ENCODE measurements at regions not wholly inside any gene's neighbourhood (a gene's known extent, or its start where the extent isn't known, plus 50 kb on each side); places are given as distances from the start of the nearest gene placed in this dataset.

DNA sequence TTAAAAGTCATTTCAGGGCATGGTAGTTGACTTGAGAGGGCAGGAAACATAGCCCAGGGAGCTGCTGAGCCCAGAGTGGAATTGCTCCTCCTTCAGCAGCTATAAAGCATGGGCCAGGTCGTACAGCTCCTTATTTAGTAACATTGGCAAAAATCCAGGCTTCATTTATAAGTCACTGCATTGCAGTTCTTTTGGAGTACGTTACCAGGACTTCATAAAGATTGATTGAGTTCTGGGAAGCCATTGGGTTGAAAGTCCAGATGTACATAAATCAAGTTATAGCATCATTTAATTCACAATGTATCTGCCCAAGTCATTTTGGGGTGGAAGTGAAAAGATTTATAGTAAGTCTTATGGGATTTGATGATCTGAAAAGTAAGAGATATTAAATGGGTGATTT, 53.0 kb upstream of the ANKEF1 start:
- no peak for DNase-seq (ENCODE audit: low spot score)

DNA sequence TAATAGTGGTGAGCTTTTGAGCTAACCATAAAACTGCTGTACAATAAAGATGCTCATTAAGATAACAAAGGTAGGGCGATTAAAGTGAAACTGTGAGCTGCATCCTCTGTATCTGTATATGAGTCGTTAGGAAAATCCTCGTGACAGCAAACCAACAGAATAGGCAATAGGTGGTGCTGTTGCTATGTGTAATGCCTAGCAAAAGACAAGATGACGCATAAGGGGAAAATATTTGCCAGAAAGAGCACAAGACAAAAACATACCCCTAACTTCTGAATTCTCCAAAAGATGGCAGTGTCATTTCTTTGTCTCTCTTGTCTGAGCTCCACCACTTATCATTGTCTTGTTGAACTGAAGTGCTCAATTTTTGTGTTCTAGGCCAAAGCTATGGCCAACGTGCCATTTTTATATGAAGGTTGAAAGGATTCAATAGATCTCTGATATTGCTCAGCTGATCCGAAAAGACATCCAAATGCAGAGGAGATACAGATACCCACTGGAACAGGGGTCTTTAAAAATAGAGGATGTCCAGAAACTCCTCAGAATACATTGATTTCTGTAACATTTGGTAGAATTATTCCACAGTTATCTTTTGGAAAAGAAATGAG, 56.3 kb upstream of the ANKEF1 start:
- peak; percentile 50 for DNase-seq (ENCODE audit: low spot score)

DNA sequence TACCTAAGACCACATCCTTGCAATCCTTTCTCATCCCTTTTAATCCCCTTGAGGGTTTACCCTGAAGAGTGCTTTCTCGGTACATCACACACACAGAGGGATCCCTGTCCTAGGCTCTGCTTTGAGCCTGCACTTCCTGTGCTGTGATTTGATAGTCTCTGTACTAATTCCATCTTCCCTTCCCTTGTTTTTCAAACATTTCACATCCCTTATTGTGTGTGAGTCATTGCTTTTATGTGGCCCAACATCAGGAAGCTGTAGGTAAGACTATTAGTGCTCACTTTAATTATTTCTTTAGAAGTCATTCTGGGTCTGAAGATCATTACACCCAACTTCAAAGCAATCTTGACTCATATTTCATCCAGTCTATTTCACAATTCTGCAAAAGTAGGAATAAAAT, 57.2 kb upstream of the ANKEF1 start:
- no peak for DNase-seq (ENCODE audit: low spot score)

DNA sequence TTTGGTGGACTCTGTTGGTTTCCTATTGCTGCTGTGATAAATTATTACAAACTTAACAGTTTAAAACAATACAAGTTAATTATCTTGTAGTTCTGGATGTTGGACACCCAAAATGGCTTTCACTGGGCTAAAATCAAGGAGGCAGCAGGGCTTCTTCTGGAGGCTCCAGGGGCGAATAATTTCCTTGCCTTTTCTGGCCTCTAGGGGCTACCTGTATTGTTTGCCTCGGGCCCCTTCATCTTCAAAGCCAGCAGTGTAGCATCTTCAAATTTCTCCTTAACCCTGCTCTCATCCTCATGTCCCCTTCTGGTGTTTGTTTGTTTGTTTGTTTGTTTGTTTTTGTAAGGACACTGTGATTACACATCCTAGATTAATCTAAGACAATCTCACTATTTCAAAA, 60.5 kb upstream of the ANKEF1 start:
- DNase-seq (ENCODE audit: low spot score): no peak

DNA sequence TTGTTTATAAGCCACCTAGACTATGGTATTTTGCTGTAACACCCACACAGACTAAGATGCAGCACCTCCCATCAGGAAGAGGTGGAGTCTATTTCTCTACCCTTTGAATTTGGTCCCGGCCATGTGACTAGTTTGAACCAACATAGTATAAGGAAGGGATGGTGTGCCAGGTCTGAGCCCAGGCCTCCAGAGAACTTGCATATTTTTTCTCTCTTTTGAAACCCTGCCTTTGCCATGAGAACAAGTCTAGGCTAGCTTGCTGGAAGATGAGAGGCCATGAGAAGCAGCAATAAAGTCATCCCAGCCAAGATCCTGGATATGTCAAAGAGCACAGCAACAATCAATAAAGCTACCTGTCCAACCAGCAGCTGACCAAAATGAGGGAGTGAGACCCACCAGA, 63.0 kb upstream of the ANKEF1 start:
- DNase-seq (ENCODE audit: low spot score): no peak

DNA sequence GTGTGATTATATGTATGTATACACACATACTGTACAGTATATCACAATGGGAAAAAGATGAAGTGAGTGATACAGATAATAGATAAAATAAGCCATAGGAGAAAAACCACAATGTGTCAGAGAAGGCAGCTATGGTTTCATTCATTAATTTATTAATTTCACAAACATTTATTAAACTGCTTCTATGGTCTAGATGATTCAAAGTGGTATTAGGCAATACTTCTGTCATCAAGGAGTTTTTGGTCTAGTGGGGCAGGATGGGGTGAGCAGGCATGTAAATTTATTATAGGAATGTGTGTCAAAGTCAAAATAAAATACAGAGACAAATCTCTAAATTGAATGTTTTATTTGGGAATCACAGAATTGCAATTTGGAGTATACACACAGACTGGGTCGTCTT, 65.2 kb upstream of the ANKEF1 start:
- DNase-seq (ENCODE audit: low spot score): no peak

DNA sequence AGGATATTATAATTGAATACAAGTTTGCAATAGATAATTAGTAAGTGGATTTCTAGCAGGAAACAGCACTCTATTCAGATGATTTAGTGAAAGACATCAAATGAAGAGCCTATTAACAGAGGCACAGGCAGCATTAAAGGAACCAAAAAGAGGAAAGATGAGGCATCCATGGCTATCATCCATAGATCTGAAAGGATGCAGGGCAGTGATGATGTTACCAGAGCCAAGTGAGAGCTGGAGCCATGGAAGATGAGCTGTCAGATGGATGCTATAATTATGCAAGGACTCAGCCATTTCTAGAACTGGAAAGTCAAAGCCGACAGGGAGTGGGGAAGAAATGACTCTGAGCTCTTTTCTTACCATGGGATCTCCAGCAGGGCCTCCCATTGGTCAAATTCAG, 66.8 kb upstream of the ANKEF1 start:
- DNase-seq (ENCODE audit: low spot score): no peak

DNA sequence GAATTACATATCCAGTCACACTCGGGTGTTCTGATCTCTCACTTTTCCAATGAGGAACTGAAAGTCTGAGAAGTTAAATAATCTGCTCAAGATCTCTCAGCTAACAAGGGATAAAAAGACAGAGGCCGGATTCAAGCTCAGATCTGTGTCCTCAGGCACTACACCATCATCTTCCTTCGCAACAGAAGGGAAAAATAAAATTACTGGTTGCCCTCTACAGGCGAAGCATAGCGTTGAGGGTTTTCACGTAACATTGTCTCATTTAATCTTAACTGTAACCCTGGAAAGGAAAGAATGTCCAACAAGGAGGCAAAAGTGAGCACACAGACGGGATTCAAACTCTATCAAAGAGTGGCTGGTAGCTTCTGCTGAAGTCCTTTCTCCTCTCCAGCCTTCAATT, 67.8 kb upstream of the ANKEF1 start:
- DNase-seq (ENCODE audit: low spot score): peak; percentile 30

DNA sequence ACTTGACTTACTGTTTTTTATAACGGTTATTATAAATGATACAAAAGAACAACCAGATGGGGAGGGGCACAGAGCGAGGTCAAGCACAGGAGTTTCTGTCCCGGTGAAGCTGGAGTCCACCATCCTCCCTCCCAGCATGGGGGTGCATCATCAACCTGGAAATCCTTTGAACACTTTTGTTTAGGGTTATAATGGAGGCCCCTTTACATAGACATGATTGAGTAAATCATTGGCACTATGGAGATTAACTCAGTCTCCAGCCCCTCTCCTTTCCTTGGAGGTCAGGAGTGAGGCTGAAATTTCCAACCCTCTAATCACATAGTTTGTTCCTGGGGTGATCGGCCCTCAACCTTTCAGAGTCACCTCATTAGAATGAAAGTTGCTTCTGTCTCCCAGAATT, 71.8 kb upstream of the ANKEF1 start:
- DNase-seq (ENCODE audit: low spot score): no peak

DNA sequence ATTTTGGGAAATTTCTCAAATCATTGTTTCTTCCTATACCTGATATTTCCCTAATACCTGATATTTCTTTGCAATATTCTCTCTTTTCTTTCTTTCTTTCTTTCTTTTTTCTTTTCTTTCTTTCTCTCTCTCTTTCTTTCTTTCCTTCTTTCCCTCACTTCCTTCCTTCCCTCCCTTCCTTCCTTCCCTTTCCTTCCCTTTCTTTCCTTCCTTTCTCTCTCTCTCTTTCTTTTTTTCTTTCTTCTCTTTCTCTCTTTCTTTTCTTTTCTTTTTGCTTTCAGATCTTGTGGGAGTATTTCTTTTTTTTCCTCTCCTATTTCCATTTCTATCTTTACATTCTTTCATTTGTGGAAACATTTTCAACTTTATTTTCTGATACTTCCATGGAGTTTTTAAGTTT, 76.1 kb upstream of the ANKEF1 start:
- DNase-seq (ENCODE audit: low spot score): no peak

DNA sequence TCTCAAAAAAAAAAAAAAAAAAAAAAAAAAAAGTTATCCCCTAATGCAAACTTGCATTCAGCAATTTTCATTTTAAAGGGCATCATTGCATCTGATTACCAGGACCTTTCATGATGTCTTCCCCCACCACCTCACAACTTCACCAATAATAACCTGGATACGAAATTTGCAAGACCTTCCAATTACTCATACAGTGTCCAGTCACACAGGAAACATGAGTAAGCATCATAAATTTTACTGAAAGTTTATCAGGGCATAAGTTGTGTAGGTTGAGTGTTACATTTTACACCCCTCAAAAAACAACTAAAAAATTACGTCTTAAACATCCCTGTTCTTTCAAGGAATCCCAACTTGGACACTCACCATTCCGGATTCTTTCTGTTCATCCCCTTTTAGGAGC, 79.1 kb upstream of the ANKEF1 start:
- no peak for DNase-seq (ENCODE audit: low spot score)

DNA sequence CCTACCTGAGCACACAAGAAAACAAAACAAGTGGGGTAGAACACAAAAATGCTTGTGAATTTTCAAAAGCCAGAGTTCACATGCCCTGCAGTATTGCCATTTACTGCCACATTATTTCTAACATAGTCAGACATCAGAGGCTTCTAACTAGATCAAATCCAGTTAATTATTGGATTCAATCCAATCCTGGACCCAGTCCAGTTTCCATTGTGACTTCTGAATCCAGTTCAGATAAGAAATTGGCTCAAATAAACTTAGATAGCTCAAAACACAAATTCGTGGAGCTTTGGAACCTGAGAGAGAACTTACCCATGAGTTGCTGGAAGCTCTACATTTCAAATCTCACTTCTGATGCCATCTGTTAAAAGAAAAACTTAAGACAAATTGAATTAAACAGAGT, 85.2 kb upstream of the ANKEF1 start:
- DNase-seq (ENCODE audit: low spot score): no peak

DNA sequence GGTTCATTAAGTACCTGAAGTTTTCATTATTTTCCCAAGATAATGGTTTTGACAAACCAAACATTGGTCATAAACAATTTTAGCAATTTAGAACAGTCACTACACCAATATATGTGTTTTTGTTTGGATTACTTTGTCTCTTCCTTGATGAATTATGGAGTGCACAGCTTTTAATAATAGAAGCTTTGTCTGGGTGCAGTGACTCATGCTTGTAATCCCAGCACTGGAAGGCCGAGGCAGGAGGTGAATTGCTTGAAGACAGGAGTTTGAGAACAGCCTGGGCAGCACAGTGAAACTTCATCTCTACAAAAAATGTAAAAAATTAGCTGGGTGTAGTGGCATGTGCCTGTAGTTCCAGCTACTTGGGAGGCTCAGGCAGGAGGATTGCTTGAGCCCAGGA, 89.4 kb upstream of the ANKEF1 start:
- DNase-seq (ENCODE audit: low spot score): no peak

DNA sequence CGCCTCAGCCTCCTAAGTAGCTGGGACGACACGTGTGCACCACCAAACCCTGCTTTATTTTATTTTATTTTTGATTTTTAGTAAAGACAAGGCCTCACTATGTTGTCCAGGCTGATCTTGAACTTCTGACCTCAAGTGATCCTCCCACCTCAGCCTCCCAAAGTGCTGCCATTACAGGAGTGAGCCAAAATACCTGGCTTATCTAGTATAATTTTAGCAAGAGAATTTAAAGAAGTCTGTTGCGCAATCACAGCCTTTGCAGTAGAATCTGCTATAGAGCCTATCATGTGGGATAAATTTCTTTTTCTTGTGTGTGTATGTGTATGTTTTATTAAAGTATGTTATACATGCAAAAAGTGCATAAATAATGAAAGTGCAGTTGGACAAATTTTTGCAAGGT, 92.1 kb upstream of the ANKEF1 start:
- no peak for DNase-seq (ENCODE audit: low spot score)

DNA sequence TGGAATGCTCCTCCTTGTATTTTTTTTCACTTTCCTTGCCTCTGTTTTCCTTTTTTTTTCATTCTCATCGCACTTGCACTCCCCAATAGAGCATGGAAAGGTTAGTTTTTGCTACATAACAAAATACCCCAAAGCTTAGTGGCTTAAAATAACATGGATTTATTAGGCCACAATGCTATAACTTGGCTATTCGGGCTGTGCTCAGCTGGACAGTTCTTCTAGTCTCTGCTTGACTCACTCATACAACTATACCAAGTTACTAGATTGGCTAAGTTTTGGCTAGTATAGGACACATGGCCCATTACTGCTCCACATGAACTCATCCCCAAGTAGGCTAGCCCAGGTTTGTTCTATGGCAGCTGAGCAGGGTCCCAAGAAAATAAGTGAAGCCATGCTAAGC, 94.5 kb upstream of the ANKEF1 start:
- DNase-seq (ENCODE audit: low spot score): no peak

DNA sequence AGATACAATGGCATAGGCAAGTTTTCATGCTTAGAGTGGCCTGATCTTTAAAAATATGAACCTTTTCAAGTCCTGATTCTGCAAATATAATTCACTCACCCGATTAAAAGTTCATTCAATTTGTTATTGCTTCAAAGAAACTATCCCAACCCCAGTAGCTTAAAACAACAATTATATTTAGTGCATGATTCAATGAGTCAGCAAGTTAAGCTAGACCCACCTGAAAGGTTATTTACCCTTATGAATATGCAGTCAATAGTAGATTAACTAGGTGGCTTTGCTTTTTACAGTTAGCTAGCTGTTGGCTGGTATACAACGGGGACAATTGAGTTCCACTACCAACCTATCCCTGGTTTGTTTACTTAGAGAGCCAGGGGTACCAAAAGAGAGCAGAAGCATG, 95.6 kb upstream of the ANKEF1 start:
- no peak for DNase-seq (ENCODE audit: low spot score)

DNA sequence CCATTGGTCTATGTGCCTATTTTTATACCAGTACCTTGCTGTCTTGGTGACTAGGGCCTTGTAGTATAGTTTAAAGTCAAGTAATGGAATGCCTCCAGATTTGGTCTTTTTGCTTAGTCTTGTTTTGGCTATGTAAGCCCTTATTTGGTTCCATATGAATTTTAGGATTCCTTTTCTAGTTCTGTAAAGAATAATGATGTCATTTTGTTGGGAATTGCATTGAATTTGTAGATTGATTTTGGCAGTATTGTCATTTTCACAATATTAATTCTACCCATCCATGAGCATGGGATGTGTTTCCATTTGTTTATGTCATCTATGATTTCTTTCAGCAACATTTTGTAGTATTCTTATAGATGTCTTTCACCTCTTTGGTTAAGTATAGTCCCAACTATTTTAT, 96.4 kb upstream of the PAK5 start:
- DNase-seq (ENCODE audit: low spot score): no peak

DNA sequence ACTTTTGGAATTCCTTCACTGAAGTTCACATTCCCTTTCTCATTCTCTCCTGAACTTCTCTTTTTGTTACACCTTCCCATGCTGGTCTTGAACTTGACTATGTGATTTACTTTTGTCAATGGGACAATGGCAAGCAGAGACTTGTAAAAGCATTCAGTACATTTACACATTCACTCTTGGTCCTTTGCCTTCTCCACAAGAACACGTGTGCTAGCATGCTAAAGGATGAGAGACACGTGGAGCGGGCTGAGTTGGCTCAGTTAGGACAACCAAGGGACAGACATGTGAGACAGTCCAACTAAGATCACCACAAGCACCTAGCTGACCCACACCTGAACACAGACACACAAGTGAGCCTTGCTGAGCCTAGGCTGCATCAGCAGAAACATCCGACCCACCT, 91.3 kb upstream of the PAK5 start:
- no peak for DNase-seq (ENCODE audit: low spot score)

DNA sequence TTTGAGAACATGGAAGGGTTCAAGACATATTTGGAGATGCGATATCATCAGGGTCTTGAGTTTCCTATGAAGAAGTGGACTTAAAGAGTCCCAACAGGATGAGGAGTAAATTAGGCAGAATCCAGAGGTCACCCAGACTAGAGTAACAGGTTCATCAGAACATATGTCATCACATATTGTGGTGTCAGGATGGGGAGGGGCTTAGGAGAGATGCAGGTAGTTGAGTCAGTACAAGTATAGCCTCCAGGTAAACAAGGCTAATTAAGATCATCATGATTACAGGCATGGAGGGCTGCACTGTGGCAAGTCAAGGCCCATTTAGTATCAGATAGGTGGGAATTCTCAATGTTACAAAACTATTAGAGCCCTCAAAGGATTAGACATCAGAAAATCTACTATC, 90.1 kb upstream of the PAK5 start:
- DNase-seq (ENCODE audit: low spot score): no peak

DNA sequence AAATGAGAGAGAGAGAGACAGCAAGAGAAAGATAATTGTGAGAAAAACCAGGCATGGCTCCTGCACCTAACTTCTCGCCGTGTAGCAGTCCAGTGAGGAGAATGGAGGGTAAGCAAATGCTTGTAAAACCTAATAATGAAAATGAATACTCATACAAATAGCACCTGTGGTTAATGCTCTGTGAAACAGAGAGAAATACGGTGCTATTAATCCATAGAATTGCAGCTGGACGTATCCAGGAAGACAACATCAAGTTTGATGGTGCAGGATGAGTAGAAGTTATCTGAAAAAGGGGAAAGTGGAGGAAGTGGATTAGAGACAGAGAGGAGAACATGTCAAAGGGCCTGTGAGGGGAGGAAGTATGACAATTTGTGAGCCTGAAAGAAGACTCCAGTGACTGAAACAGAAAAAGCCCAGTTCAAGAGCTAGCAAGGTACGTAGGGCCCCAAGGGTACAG, 89.4 kb upstream of the PAK5 start:
- DNase-seq (ENCODE audit: low spot score): no peak

DNA sequence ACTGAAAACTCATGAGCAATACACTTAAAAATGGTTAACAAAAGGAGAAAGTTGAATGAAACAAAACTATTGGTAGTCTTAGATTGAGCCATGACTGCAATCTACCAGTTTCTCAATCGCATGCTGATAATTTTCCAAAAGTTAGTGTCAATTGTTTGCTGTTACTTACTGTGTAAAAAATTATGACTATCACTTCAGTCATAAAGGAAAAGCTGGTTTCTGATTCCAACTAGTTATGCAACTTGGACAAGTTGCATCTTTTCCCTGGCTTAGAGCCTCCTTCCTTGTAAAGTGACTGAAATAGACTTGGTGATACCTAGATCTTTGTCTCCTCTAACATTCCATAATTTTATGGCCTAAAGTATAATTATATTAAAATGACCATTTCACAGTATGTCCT, 88.3 kb upstream of the PAK5 start:
- no peak for DNase-seq (ENCODE audit: low spot score)

DNA sequence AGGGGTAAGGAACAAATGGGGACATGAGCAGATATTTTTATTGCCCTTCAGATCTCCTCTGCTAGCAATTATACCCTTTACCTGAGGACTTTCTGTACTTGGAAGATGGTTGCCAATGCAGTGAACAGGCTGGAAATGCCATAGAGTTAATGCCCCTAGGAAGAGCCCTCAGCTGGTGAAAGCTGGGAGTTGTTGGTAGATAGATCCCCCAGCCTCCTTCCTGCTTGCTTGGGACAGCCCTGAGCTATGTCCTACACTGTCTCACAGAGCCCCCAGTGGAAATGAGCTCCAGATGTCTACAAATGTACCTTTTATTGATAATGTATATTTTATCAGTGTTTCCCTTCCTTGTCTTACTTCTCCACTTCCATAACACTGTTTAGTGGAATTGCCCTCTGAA, 87.6 kb upstream of the PAK5 start:
- no peak for DNase-seq (ENCODE audit: low spot score)

DNA sequence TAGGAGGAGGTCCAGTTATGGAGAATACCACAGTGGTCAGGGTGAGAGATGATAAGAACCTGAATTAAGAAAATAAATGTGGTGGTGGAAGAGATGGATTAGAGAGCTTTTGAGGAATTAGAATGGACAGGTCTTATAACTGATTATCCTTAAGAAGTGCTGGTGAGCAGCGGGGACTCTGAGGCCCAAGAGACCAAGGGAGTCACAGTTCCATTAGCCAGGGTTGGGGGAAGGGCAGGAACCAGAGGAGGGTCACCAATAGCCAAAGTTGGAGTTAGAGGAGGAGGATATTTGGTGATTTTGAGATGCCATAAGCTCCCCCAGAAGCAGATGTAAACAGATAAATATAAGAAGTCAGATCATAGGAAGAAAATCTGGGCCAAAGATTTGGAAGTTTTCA, 87.1 kb upstream of the PAK5 start:
- no peak for DNase-seq (ENCODE audit: low spot score)

DNA sequence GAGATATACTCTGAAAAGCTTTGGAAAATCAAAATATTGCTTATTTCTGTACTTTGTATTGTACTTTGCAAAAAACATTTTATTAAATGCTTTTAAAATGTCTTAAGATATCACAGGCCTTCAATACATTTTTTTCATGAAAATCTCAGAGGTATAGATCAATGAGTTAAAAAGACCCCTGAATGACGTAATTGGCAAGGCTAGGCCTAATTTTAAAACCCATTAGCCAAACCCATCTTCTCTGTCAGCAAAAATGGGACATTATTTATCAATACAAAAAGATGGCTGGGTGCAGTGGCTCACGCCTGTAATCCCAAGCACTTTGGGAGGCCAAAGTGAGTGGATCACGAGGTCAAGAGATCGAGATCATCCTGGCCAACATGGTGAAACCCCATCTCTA, 84.8 kb upstream of the PAK5 start:
- no peak for DNase-seq (ENCODE audit: low spot score)

DNA sequence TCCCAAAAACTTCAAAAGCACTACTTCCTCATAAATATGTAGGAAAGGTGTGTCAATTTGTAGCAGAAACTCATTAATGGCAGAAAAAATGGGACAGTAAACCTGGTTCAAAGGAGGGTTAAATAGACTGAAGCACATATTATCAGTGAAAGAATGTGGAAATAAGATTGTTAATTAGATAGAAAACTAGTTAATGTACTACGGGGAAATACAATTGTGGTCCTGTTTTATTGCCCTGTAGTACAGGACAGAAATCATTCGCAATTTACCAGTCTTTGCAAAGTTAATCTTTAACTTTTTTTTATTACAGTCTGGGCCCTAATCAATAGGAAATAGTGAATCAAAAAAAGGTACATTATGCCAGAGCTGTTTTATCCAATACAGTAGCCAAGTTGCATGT, 82.0 kb upstream of the PAK5 start:
- no peak for DNase-seq (ENCODE audit: low spot score)
